ENCODE measurements at regions not wholly inside any gene's neighbourhood (a gene's known extent, or its start where the extent isn't known, plus 50 kb on each side); places are given as distances from the start of the nearest gene placed in this dataset.
"Not testable (repeated sequence)": the region's sequence is repeated elsewhere in the genome, so short reads cannot be mapped to it uniquely, and the experiment has no call there.

DNA sequence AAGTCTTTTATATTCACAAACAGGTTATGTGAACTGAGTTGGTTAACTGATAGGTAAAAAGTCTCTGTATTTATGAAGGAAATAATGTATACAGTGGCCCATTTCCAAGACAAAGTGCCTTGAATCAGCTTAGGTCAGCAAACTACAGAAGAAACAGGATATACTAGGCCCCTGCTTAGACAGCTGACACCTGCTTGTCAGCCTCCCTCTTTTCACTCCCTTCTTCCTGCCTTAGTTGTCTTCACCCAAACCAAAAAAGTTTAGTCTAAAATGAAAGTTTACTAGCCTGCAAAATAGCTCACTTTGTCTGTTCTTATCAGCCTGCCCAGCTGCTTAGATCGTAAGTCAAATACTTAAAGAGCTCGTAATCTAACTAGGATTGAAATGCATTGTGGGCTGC, 644.6 kb downstream of the ANKRD7 start:
- TF ChIP-seq, protein P1, sequence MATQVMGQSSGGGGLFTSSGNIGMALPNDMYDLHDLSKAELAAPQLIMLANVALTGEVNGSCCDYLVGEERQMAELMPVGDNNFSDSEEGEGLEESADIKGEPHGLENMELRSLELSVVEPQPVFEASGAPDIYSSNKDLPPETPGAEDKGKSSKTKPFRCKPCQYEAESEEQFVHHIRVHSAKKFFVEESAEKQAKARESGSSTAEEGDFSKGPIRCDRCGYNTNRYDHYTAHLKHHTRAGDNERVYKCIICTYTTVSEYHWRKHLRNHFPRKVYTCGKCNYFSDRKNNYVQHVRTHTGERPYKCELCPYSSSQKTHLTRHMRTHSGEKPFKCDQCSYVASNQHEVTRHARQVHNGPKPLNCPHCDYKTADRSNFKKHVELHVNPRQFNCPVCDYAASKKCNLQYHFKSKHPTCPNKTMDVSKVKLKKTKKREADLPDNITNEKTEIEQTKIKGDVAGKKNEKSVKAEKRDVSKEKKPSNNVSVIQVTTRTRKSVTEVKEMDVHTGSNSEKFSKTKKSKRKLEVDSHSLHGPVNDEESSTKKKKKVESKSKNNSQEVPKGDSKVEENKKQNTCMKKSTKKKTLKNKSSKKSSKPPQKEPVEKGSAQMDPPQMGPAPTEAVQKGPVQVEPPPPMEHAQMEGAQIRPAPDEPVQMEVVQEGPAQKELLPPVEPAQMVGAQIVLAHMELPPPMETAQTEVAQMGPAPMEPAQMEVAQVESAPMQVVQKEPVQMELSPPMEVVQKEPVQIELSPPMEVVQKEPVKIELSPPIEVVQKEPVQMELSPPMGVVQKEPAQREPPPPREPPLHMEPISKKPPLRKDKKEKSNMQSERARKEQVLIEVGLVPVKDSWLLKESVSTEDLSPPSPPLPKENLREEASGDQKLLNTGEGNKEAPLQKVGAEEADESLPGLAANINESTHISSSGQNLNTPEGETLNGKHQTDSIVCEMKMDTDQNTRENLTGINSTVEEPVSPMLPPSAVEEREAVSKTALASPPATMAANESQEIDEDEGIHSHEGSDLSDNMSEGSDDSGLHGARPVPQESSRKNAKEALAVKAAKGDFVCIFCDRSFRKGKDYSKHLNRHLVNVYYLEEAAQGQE (IDR thresholded peaks at IDR 0.05), result not testable (repeated sequence)
- not testable (repeated sequence) for TF ChIP-seq TAF1 (conservative IDR thresholded peaks at IDR 0.05); CTCF (IDR thresholded peaks at IDR 0.05; ENCODE audit: low read depth, low read length, missing input control)
- TF ChIP-seq, protein P2, sequence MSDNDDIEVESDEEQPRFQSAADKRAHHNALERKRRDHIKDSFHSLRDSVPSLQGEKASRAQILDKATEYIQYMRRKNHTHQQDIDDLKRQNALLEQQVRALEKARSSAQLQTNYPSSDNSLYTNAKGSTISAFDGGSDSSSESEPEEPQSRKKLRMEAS (IDR thresholded peaks at IDR 0.05), result not testable (repeated sequence)
- TF ChIP-seq, protein P3, sequence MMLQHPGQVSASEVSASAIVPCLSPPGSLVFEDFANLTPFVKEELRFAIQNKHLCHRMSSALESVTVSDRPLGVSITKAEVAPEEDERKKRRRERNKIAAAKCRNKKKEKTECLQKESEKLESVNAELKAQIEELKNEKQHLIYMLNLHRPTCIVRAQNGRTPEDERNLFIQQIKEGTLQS (IDR thresholded peaks at IDR 0.05), result not testable (repeated sequence)

Measured in liver (tissue), 3 donors.